Mucosa of descending colon (tissue), 3 donors: ENCODE measurements at regions not wholly inside any gene's neighbourhood (a gene's known extent, or its start where the extent isn't known, plus 50 kb on each side); places are given as distances from the start of the nearest gene placed in this dataset.

Experiments used
- ATAC-seq: fragments of 200-7000 bp; cut with Tn5 transposase; one replicate; pipeline ENCODE4 v1.9.1; 2020; ENCODE audit warnings: mild to moderate bottlenecking, moderate library complexity
- DNase-seq, 3 donors: peaks; one replicate each; pipeline ENCODE4 v3.0.0-alpha.2; 2020
- H3K36me3 ChIP-seq: fragments of 200-600 bp; one replicate; pipeline ENCODE4 v1.8.0; 2021; ENCODE audit warnings: low read depth, mild to moderate bottlenecking
- H3K4me1 ChIP-seq: fragments of 200-600 bp; one replicate; pipeline ENCODE4 v1.8.0; 2021; ENCODE audit warnings: low read depth, mild to moderate bottlenecking
- H3K4me3 ChIP-seq: fragments of 200-600 bp; one replicate; pipeline ENCODE4 v1.8.0; 2021; ENCODE audit warnings: mild to moderate bottlenecking
- H3K9me3 ChIP-seq: fragments of 200-600 bp; one replicate; pipeline ENCODE4 v1.8.0; 2021; ENCODE audit warnings: mild to moderate bottlenecking
- CTCF ChIP-seq: fragments of 200-600 bp; IDR thresholded peaks from one replicate; pipeline ENCODE4 v1.8.0; 2022; ENCODE audit warnings: antibody characterized with exemption, mild to moderate bottlenecking
- intact Hi-C, 2 donors: fragments of 100-400 bp; cut with DNase I in 1 of 2; cut with micrococcal nuclease in 1 of 2; formaldehyde crosslinking; loops; one replicate each; pipeline versions ENCODE4 v1.11.0 to v1.11.1; 2022; cut with DNase I, micrococcal nuclease
- donor health status: DM: no; HTN: no; CAD: no; lungs with moderate emphysema.
- donor health status: DM: no; HTN: no; CAD: no.
- donor health status: DM: no; HTN: yes; CAD: no.

DNA sequence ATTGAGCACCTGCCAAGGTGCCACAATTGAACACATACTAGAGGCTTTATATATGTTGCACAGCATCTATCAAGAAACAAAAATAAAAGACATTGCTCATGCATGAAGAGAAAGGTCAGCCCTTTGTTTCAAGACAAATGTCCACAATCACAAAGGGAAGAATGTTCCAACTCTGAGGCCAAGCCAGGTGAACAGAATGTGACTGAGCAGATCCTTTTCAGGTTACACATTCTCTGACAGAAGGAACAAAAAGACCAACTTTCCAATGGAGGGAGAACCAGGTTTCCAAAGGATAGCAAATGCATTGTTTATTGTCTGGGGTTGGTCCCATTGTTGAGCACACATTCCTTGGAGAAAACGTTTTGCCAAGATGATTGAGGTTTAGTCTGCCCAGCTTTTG is 50.2 kb upstream of the FAM174B start:
- Histone ChIP-seq H3K36me3 (no peaks in the 10 kb centered on the region), H3K4me1 (no peaks in the 10 kb centered on the region), H3K9me3 (no peaks in the 10 kb centered on the region), H3K4me3 (no peak overlapping the region)
- intact Hi-C loops = no loop called here
- no peak for DNase-seq
- ATAC-seq = no peak
- TF ChIP-seq CTCF = no peak

DNA sequence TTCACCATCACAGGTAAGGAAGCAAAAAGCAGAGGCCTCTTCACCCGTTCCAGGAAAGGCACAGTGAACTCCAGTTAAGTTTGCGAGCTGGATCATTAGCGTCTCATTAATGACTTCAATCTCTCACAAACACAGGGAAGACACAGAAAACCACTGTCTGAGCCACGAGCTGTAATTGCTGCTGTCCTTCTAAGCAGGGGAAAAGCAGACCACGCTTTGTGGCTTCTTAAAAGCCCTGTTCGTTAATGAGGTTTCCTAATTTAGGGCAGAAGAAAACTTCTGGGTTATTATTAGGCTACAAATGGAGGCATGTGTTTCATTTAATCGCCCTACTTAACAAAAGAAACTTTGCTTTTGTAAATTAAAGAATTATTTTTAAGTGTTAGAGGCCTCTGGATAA is 50.6 kb upstream of the FAM174B start:
- Histone ChIP-seq H3K9me3 (no peaks in the 10 kb centered on the region), H3K4me3 (no peak overlapping the region), H3K36me3 (no peaks in the 10 kb centered on the region), H3K4me1 (no peaks in the 10 kb centered on the region)
- intact Hi-C loops = no loop called here
- no peak for ATAC-seq
- DNase-seq = no peak
- TF ChIP-seq CTCF = no peak

DNA sequence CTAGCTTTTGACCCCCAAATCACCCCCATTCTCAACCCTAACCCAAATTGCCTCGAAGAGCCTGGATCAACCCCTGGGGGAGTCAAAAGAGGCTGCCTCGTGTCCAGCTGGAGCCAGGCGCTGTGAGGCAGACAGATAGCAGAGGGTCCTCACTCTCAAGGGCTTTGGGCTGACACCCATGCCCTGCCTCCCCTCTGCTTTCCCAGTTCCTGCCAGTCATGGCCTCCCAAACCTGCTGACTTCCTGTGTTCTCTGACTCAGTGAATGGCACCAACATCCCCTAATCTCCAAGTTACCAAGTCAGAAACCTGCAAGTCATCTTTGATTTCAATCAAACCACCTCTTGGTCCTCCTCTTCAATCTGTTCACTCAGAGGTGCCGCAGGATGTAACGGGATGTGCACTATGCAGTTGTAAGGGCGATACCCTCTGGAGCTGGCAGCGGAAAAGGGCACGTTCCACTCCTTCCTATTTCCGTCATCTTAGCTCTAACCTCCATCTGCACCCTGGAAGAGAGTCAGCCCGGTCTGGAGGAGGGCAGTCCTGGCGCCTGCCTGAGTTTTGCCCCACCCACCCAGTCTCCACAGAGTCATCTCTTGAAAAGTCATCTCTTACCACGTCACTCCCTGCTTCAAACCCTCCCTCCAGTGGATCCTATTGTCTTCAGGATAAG is 52.4 kb upstream of the FAM174B start:
- no peak overlapping the region for H3K4me3 ChIP-seq
- H3K36me3 ChIP-seq = no peaks in the 10 kb centered on the region
- no peaks in the 10 kb centered on the region for H3K9me3 ChIP-seq
- intact Hi-C loops = no loop called here
- TF ChIP-seq CTCF = no peak
- H3K4me1 ChIP-seq = no peaks in the 10 kb centered on the region
- ATAC-seq (no peak), DNase-seq (no peak)

DNA sequence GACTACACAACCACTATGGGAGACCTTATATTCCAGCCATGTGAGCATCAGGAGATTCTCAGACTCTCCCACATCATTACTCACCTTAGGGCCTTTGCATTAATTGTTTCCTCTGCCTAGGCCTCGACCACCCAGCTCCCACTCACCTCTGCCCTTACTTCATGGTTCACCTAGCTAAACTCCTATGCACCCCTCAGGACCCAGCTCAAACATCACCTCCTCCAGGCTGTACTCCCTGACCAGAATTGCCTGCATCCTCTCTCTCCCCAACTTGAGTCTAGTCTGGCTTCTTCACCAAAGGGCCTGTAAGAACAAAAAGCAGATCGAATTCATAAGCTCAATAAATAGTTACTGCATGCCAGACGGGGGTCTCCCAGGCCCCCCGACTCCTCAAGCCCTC is 53.1 kb upstream of the FAM174B start:
- H3K36me3 ChIP-seq = no peaks in the 10 kb centered on the region
- H3K4me1 ChIP-seq = no peaks in the 10 kb centered on the region
- DNase-seq (no peak), ATAC-seq (no peak)
- no peak for TF ChIP-seq CTCF
- intact Hi-C loops = no loop called here
- H3K4me3 ChIP-seq = no peak overlapping the region
- H3K9me3 ChIP-seq = no peaks in the 10 kb centered on the region

- DNase-seq (no peak), ATAC-seq (no peak)
- no peaks in the 10 kb centered on the region for H3K36me3 ChIP-seq
- H3K4me3 ChIP-seq = no peak overlapping the region
- no peak for TF ChIP-seq CTCF
- intact Hi-C loops = no loop called here
- H3K4me1 ChIP-seq = no peaks in the 10 kb centered on the region
- H3K9me3 ChIP-seq = no peaks in the 10 kb centered on the region
These were observed 53.7 kb upstream of the FAM174B start for GRCh38 chr15:92709110-92709790.
